H9 (cell line): ENCODE measurements at regions not wholly inside any gene's neighbourhood (a gene's known extent, or its start where the extent isn't known, plus 50 kb on each side); places are given as distances from the start of the nearest gene placed in this dataset.

ENCODE experiments used
- DNase-seq: peaks from one replicate; pipeline ENCODE4 v3.0.0-alpha.2; 2017
- H2AFZ ChIP-seq: one replicate; pipeline ENCODE4 v1.6.1; 2013; ENCODE audit warnings: mild to moderate bottlenecking, low read length, control low read depth, moderate library complexity
- H2AK5ac ChIP-seq: 2 replicates; pipeline ENCODE4 v1.6.1; 2013; ENCODE audit warnings: low read length, control low read depth, mixed read lengths; ENCODE audit not compliant: insufficient read length
- H2BK120ac ChIP-seq: one replicate; pipeline ENCODE4 v1.6.1; 2013; ENCODE audit warnings: low read depth, mild to moderate bottlenecking, low read length, control low read depth, inconsistent platforms; ENCODE audit not compliant: poor library complexity, severe bottlenecking
- H2BK12ac ChIP-seq: 2 replicates; pipeline ENCODE4 v1.6.1; 2013; ENCODE audit warnings: low read length, control low read depth, mixed read lengths, low read depth; ENCODE audit not compliant: insufficient read length
- H2BK15ac ChIP-seq: 2 replicates; pipeline ENCODE4 v1.6.1; 2013; ENCODE audit warnings: low read depth, low read length, control low read depth
- H2BK20ac ChIP-seq: one replicate; pipeline ENCODE4 v1.6.1; 2013; ENCODE audit warnings: low read depth, mild to moderate bottlenecking, low read length, control low read depth, inconsistent platforms; ENCODE audit not compliant: poor library complexity, severe bottlenecking
- H2BK5ac ChIP-seq: 2 replicates; pipeline ENCODE4 v1.6.1; 2013; ENCODE audit warnings: low read length, control low read depth, mixed read lengths; ENCODE audit not compliant: insufficient read length
- H3K14ac ChIP-seq: 2 replicates; pipeline ENCODE4 v1.6.1; 2013; ENCODE audit warnings: low read length, control low read depth; ENCODE audit not compliant: insufficient read depth
- H3K18ac ChIP-seq: 2 replicates; pipeline ENCODE4 v1.6.1; 2013; ENCODE audit warnings: low read depth, mild to moderate bottlenecking, mixed read lengths, low read length, control low read depth; ENCODE audit not compliant: insufficient read length
- H3K23ac ChIP-seq: 2 replicates; pipeline ENCODE4 v1.6.1; 2013; ENCODE audit warnings: low read length, control low read depth, mixed read lengths, low read depth; ENCODE audit not compliant: insufficient read length
- H3K23me2 ChIP-seq: 2 replicates; pipeline ENCODE4 v1.6.1; 2013; ENCODE audit warnings: low read depth, mild to moderate bottlenecking, mixed read lengths, low read length, control low read depth; ENCODE audit not compliant: insufficient read length, poor library complexity, severe bottlenecking
- H3K27ac ChIP-seq: 2 replicates; pipeline ENCODE4 v1.5.1; 2013; ENCODE audit warnings: low read length, control low read depth, mixed read lengths, low read depth; ENCODE audit not compliant: insufficient read length
- H3K27me3 ChIP-seq: 2 replicates; pipeline ENCODE4 v1.6.1; 2013; ENCODE audit warnings: low read length, control low read depth, inconsistent platforms; ENCODE audit not compliant: insufficient read depth
- H3K4ac ChIP-seq: 2 replicates; pipeline ENCODE4 v1.6.1; 2013; ENCODE audit warnings: low read depth, mild to moderate bottlenecking, control low read depth, inconsistent platforms, low read length, moderate library complexity
- H3K4me1 ChIP-seq: 2 replicates; pipeline ENCODE4 v1.6.1; 2013; ENCODE audit warnings: low read length, control low read depth, inconsistent platforms; ENCODE audit not compliant: insufficient read depth
- H3K4me2 ChIP-seq: 2 replicates; pipeline ENCODE4 v1.6.1; 2013; ENCODE audit warnings: low read length, control low read depth, mixed read lengths; ENCODE audit not compliant: insufficient read length, insufficient read depth
- H3K56ac ChIP-seq: 2 replicates; pipeline ENCODE4 v1.6.1; 2013; ENCODE audit warnings: low read depth, mild to moderate bottlenecking, mixed read lengths, low read length, control low read depth; ENCODE audit not compliant: insufficient read length
- H3K79me1 ChIP-seq: 2 replicates; pipeline ENCODE4 v1.6.1; 2013; ENCODE audit warnings: low read depth, mild to moderate bottlenecking, moderate library complexity, low read length, control low read depth, inconsistent platforms; ENCODE audit not compliant: insufficient read depth, poor library complexity, severe bottlenecking
- H3K79me2 ChIP-seq: 2 replicates; pipeline ENCODE4 v1.6.1; 2013; ENCODE audit warnings: low read length, control low read depth, inconsistent platforms; ENCODE audit not compliant: insufficient read depth
- H3K9ac ChIP-seq: 2 replicates; pipeline ENCODE4 v1.6.1; 2013; ENCODE audit warnings: low read length, control low read depth, mixed read lengths; ENCODE audit not compliant: insufficient read length; ENCODE audit errors: extremely low read depth
- H3K9me3 ChIP-seq: one replicate; pipeline ENCODE4 v1.6.1; 2013; ENCODE audit warnings: low read depth, low read length, inconsistent platforms; ENCODE audit not compliant: control insufficient read depth
- H3T11ph ChIP-seq: one replicate; pipeline ENCODE4 v1.6.1; 2013; ENCODE audit warnings: mild to moderate bottlenecking, low read length, control low read depth, inconsistent platforms
- H4K20me1 ChIP-seq: one replicate; pipeline ENCODE4 v1.6.1; 2013; ENCODE audit not compliant: control insufficient read depth, insufficient read length, insufficient read depth
- H4K5ac ChIP-seq: 2 replicates; pipeline ENCODE4 v1.6.1; 2013; ENCODE audit warnings: low read depth, mild to moderate bottlenecking, mixed read lengths, low read length, control low read depth; ENCODE audit not compliant: insufficient read length
- H4K8ac ChIP-seq: replicated peaks from 2 replicates; pipeline ENCODE4 v1.6.1; 2013; ENCODE audit warnings: low read length, control low read depth, mixed read lengths, low read depth; ENCODE audit not compliant: insufficient read length
- H4K91ac ChIP-seq: 2 replicates; pipeline ENCODE4 v1.6.1; 2013; ENCODE audit warnings: low read depth, mild to moderate bottlenecking, moderate library complexity, mixed read lengths, low read length, control low read depth; ENCODE audit not compliant: insufficient read length
- H3K27ac Mint-ChIP-seq, 3 experiments: 2 replicates in 2 of 3; 3 replicates in 1 of 3; pipeline ENCODE4 v1.8.0; 2020 to 2021; ENCODE audit warnings: mixed read lengths in 3 of 3, mild to moderate bottlenecking in 1 of 3, moderate library complexity in 1 of 3
- H3K27me3 Mint-ChIP-seq: 2 replicates; pipeline ENCODE4 v1.8.0; 2021; ENCODE audit warnings: low read depth, mild to moderate bottlenecking, moderate library complexity, mixed read lengths
- H3K36me3 Mint-ChIP-seq, 3 experiments: 2 replicates in 2 of 3; 3 replicates in 1 of 3; pipeline ENCODE4 v1.8.0; 2020 to 2021; ENCODE audit warnings: low read depth in 3 of 3, mixed read lengths in 3 of 3; ENCODE audit not compliant: insufficient read depth in 1 of 3
- H3K4me1 Mint-ChIP-seq, 2 experiments: 2 replicates each; pipeline ENCODE4 v1.8.0; 2020; ENCODE audit warnings: mixed read lengths in 2 of 2
- H3K4me3 Mint-ChIP-seq, 2 experiments: 2 replicates in 1 of 2; 3 replicates in 1 of 2; pipeline ENCODE4 v1.8.0; 2020 to 2021; ENCODE audit warnings: mild to moderate bottlenecking in 2 of 2, mixed read lengths in 2 of 2, moderate library complexity in 1 of 2
- H3K9me3 Mint-ChIP-seq, 2 experiments: 2 replicates in 1 of 2; 3 replicates in 1 of 2; pipeline ENCODE4 v1.8.0; 2020; ENCODE audit warnings: mild to moderate bottlenecking in 2 of 2, mixed read lengths in 2 of 2, moderate library complexity in 1 of 2
- WGBS: extraction: QIAGEN DNeasy Blood & Tissue Kit; methylation state at CpG from one replicate; pipeline ENCODE4 v1.1.7; 2013; ENCODE audit warnings: missing lambda C conversion rate, low lambda C conversion rate, mixed read lengths; ENCODE audit not compliant: insufficient read length; ENCODE audit errors: extremely low coverage; 5-methylcytosine and 5-hydroxymethylcytosine counted together
- TF ChIP-seq, protein P1 (sequence below): fragments of 200-600 bp; sonication (generic); conservative IDR thresholded peaks from 3 replicates; pipeline ENCODE4 v1.8.0; 2021; ENCODE audit warnings: antibody characterized with exemption, mild to moderate bottlenecking

DNA sequence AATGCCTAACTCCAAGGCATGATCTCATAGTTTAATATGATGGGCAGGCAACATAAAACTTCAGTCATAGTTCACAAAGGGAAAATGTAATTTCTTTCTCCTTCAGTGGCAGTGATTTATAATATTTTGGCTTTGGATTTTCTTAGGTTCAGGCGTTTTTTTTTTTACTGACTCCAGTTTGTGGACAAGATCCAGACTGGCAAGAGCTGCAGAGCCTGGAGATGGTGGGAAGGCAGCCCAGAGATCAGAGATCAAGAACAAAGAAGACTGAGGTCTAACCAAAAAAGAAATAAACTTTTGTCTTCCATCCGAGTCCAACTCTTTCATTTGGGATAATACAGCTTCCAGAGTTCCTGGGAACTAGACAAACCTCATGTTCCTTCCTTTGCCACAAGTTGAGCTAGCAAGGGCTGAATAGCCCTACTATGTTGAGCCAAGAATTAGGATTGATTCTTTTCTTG lies 215.3 kb upstream of the SETBP1 start:
- Histone ChIP-seq H4K91ac (no peak overlapping the region), H3K23me2 (no peaks in the 10 kb centered on the region), H3K23ac (no peak overlapping the region), H3K4ac (no peak overlapping the region), H3K27ac (no peak overlapping the region), H2BK20ac (no peak overlapping the region), H3K18ac (no peak overlapping the region), H3K56ac (no peak overlapping the region), H3K9ac (no peak overlapping the region), H2BK12ac (no peak overlapping the region), H3K14ac (no peak overlapping the region), H3K79me1 (no peaks in the 10 kb centered on the region), H2AFZ (no peak overlapping the region), H3K27me3 (no peaks in the 10 kb centered on the region), H3K4me2 (no peak overlapping the region), H2AK5ac (no peak overlapping the region), H2BK120ac (no peak overlapping the region), H2BK5ac (no peak overlapping the region), H3K79me2 (no peaks in the 10 kb centered on the region), H4K20me1 (no peaks in the 10 kb centered on the region), H3K9me3 (no peaks in the 10 kb centered on the region), H4K5ac (no peak overlapping the region), H3K4me1 (no peaks in the 10 kb centered on the region), H3T11ph (no peak overlapping the region), H2BK15ac (no peak overlapping the region), H4K8ac (no peak overlapping the region)
- TF ChIP-seq, protein P1, sequence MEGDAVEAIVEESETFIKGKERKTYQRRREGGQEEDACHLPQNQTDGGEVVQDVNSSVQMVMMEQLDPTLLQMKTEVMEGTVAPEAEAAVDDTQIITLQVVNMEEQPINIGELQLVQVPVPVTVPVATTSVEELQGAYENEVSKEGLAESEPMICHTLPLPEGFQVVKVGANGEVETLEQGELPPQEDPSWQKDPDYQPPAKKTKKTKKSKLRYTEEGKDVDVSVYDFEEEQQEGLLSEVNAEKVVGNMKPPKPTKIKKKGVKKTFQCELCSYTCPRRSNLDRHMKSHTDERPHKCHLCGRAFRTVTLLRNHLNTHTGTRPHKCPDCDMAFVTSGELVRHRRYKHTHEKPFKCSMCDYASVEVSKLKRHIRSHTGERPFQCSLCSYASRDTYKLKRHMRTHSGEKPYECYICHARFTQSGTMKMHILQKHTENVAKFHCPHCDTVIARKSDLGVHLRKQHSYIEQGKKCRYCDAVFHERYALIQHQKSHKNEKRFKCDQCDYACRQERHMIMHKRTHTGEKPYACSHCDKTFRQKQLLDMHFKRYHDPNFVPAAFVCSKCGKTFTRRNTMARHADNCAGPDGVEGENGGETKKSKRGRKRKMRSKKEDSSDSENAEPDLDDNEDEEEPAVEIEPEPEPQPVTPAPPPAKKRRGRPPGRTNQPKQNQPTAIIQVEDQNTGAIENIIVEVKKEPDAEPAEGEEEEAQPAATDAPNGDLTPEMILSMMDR: no peak
- no peak for DNase-seq
- H3K4me1 Mint-ChIP-seq: no peaks in the 10 kb centered on the region
- H3K9me3 Mint-ChIP-seq: no peaks in the 10 kb centered on the region; a peak in 1 of 5 replicates
- H3K27ac Mint-ChIP-seq: 0 out of 7 replicates have a peak overlapping the region, but pooled peaks of 1 of the 3 experiments have one; percentile 36
- H3K27me3 Mint-ChIP-seq: no peaks in the 10 kb centered on the region
- no CpG with 5 or more reads among the region's 2 CpGs for WGBS
- no peak overlapping the region for H3K4me3 Mint-ChIP-seq
- no peaks in the 10 kb centered on the region; a peak in 1 of 7 replicates for H3K36me3 Mint-ChIP-seq
